Astrocyte of the spinal cord (primary cell): ENCODE measurements at regions not wholly inside any gene's neighbourhood (a gene's known extent, or its start where the extent isn't known, plus 50 kb on each side); places are given as distances from the start of the nearest gene placed in this dataset.

Experiments
- DNase-seq: peaks from one replicate; pipeline ENCODE4 v3.0.0; 2011; ENCODE audit warnings: low read depth, low spot score
- H3K4me3 ChIP-seq: 2 replicates; pipeline ENCODE4 v1.5.1; 2011; ENCODE audit warnings: low read depth, mild to moderate bottlenecking, low read length, moderate library complexity
- CTCF ChIP-seq: IDR thresholded peaks from 2 replicates; pipeline ENCODE4 v1.5.1; 2012; ENCODE audit warnings: low read depth, mild to moderate bottlenecking, low read length, inconsistent platforms
- in situ Hi-C: cut with HindIII; loops from 2 replicates; pipeline ENCODE4 v1.10.0; 2017; ENCODE audit warnings: low sequenced_read_pairs

- in situ Hi-C loops, result no loop called here
- no peak for TF ChIP-seq CTCF
- no peak overlapping the region for H3K4me3 ChIP-seq
- DNase-seq, result no peak
Measured at GRCh38 chrX:69238114-69238886, 73.0 kb upstream of the PJA1 start.

- TF ChIP-seq CTCF, result no peak
- in situ Hi-C loops, result no loop called here
- no peak for DNase-seq
- H3K4me3 ChIP-seq, result no peak overlapping the region
Measured at GRCh38 chrX:69237236-69237635, 72.0 kb upstream of the PJA1 start.

- TF ChIP-seq CTCF, result no peak
- in situ Hi-C loops, result no loop called here
- H3K4me3 ChIP-seq, result no peak overlapping the region
- DNase-seq, result no peak
Measured at GRCh38 chrX:69236641-69237040, 71.4 kb upstream of the PJA1 start.

GRCh38 chrX:69234624-69235023 lies 69.4 kb upstream of the PJA1 start:
- in situ Hi-C loops, result no loop called here
- no peak for TF ChIP-seq CTCF
- no peak for DNase-seq
- no peak overlapping the region for H3K4me3 ChIP-seq

GRCh38 chrX:69232945-69233344 lies 67.7 kb upstream of the PJA1 start:
- H3K4me3 ChIP-seq, result no peak overlapping the region
- DNase-seq, result no peak
- in situ Hi-C loops, result no loop called here
- no peak for TF ChIP-seq CTCF

- no peak overlapping the region for H3K4me3 ChIP-seq
- no peak for DNase-seq
- no peak for TF ChIP-seq CTCF
- in situ Hi-C loops, result no loop called here
Measured at GRCh38 chrX:69231903-69232302, 66.7 kb upstream of the PJA1 start.
